Mesodermal cell (in vitro differentiated cells): ENCODE measurements at regions not wholly inside any gene's neighbourhood (a gene's known extent, or its start where the extent isn't known, plus 50 kb on each side); places are given as distances from the start of the nearest gene placed in this dataset.

Experiments used
- H3K27ac ChIP-seq: 2 replicates; pipeline ENCODE4 v1.7.0; 2013; ENCODE audit warnings: mild to moderate bottlenecking, low read depth, low read length, moderate library complexity; ENCODE audit not compliant: severe bottlenecking
- H3K36me3 ChIP-seq: 2 replicates; pipeline ENCODE4 v1.7.1; 2013; ENCODE audit warnings: mild to moderate bottlenecking, low read length, moderate library complexity; ENCODE audit not compliant: control insufficient read depth, insufficient read depth
- H3K4me1 ChIP-seq: one replicate; pipeline ENCODE4 v1.7.1; 2013; ENCODE audit warnings: mild to moderate bottlenecking, low read length; ENCODE audit not compliant: insufficient read depth, control insufficient read depth, poor library complexity, severe bottlenecking
- H3K4me3 ChIP-seq: 2 replicates; pipeline ENCODE4 v1.7.0; 2013; ENCODE audit warnings: low read length, control low read depth, mild to moderate bottlenecking; ENCODE audit not compliant: insufficient read depth, poor library complexity, severe bottlenecking; ENCODE audit errors: extremely low read depth
- H3K9me3 ChIP-seq: 2 replicates; pipeline ENCODE4 v1.7.1; 2013; ENCODE audit warnings: mild to moderate bottlenecking, low read length, moderate library complexity; ENCODE audit not compliant: control insufficient read depth
- WGBS, 2 experiments: methylation state at CpG; one replicate each; pipeline ENCODE4 v1.1.5; 2013; ENCODE audit warnings: missing lambda C conversion rate in 2 of 2; ENCODE audit not compliant: insufficient coverage in 2 of 2; 5-methylcytosine and 5-hydroxymethylcytosine counted together

- no CpG with 5 or more reads among the region's 2 CpGs for WGBS, 2 experiments
- Histone ChIP-seq H3K9me3 (no peaks in the 10 kb centered on the region), H3K27ac (no peak overlapping the region), H3K36me3 (no peaks in the 10 kb centered on the region), H3K4me1 (no peaks in the 10 kb centered on the region), H3K4me3 (no peak overlapping the region)
Observed at GRCh38 chr6:50457351-50457750, 256.0 kb upstream of the TFAP2D start.

- Histone ChIP-seq H3K9me3 (no peaks in the 10 kb centered on the region), H3K27ac (no peak overlapping the region), H3K4me1 (no peaks in the 10 kb centered on the region), H3K4me3 (no peak overlapping the region), H3K36me3 (no peaks in the 10 kb centered on the region)
- WGBS, 2 experiments = no CpG with 5 or more reads among the region's 2 CpGs
Observed at GRCh38 chr6:50461696-50462095, 251.6 kb upstream of the TFAP2D start.

GRCh38 chr6:50463931-50464330 lies 249.4 kb upstream of the TFAP2D start:
- no peak overlapping the region for H3K4me3 ChIP-seq
- no peak overlapping the region for H3K27ac ChIP-seq
- no peaks in the 10 kb centered on the region for H3K36me3 ChIP-seq
- no peaks in the 10 kb centered on the region for H3K9me3 ChIP-seq
- WGBS, 2 experiments = 96% methylated on average over 3 of the region's 4 CpGs; no CpG with 5 or more reads in 1 of the 2 experiments
- H3K4me1 ChIP-seq = no peaks in the 10 kb centered on the region

GRCh38 chr6:50467931-50468330 lies 245.4 kb upstream of the TFAP2D start:
- H3K4me3 ChIP-seq = no peak overlapping the region
- no peaks in the 10 kb centered on the region for H3K9me3 ChIP-seq
- WGBS, 2 experiments = 93% methylated on average over 3 of the region's 4 CpGs; no CpG with 5 or more reads in 1 of the 2 experiments
- no peaks in the 10 kb centered on the region for H3K36me3 ChIP-seq
- no peak overlapping the region for H3K27ac ChIP-seq
- H3K4me1 ChIP-seq = no peaks in the 10 kb centered on the region

- Histone ChIP-seq H3K36me3 (no peaks in the 10 kb centered on the region), H3K4me3 (no peak overlapping the region), H3K27ac (no peak overlapping the region), H3K4me1 (no peaks in the 10 kb centered on the region), H3K9me3 (no peaks in the 10 kb centered on the region)
- 83% methylated on average over 1 of the region's 8 CpGs for WGBS, 2 experiments
Observed at GRCh38 chr6:50471041-50471440, 242.3 kb upstream of the TFAP2D start.

- H3K4me3 ChIP-seq = no peak overlapping the region
- no peaks in the 10 kb centered on the region for H3K4me1 ChIP-seq
- H3K27ac ChIP-seq = no peak overlapping the region
- H3K9me3 ChIP-seq = no peaks in the 10 kb centered on the region
- no peaks in the 10 kb centered on the region for H3K36me3 ChIP-seq
Observed at GRCh38 chr6:50510361-50510760, 203.0 kb upstream of the TFAP2D start.

- Histone ChIP-seq H3K4me1 (no peaks in the 10 kb centered on the region), H3K9me3 (no peaks in the 10 kb centered on the region), H3K4me3 (no peak overlapping the region), H3K36me3 (no peaks in the 10 kb centered on the region), H3K27ac (no peak overlapping the region)
- 72 to 80% methylated on average over 2 of the region's 3 CpGs for WGBS, 2 experiments
Observed at GRCh38 chr6:50520326-50521266, 192.7 kb upstream of the TFAP2D start.

- no peaks in the 10 kb centered on the region for H3K36me3 ChIP-seq
- H3K4me3 ChIP-seq = no peak overlapping the region
- H3K9me3 ChIP-seq = no peaks in the 10 kb centered on the region
- no peak overlapping the region for H3K27ac ChIP-seq
- H3K4me1 ChIP-seq = no peaks in the 10 kb centered on the region
Observed at GRCh38 chr6:50524341-50524740, 189.0 kb upstream of the TFAP2D start.

- Histone ChIP-seq H3K36me3 (no peaks in the 10 kb centered on the region), H3K27ac (no peak overlapping the region), H3K4me1 (no peaks in the 10 kb centered on the region), H3K4me3 (no peak overlapping the region), H3K9me3 (no peaks in the 10 kb centered on the region)
- 92% methylated on average over 2 of the region's 2 CpGs for WGBS, 2 experiments
Observed at GRCh38 chr6:50527985-50528384, 185.3 kb upstream of the TFAP2D start.

GRCh38 chr6:50539447-50539846 lies 173.9 kb upstream of the TFAP2D start:
- 67 to 73% methylated on average over 1 of the region's 1 CpG for WGBS, 2 experiments
- Histone ChIP-seq H3K4me3 (no peak overlapping the region), H3K4me1 (no peaks in the 10 kb centered on the region), H3K9me3 (no peaks in the 10 kb centered on the region), H3K36me3 (no peaks in the 10 kb centered on the region), H3K27ac (no peak overlapping the region)

- Histone ChIP-seq H3K27ac (no peak overlapping the region), H3K4me1 (no peaks in the 10 kb centered on the region), H3K4me3 (no peak overlapping the region), H3K36me3 (no peaks in the 10 kb centered on the region), H3K9me3 (no peaks in the 10 kb centered on the region)
- WGBS, 2 experiments = 75 to 100% methylated on average over 1 of the region's 2 CpGs
Observed at GRCh38 chr6:50541941-50542340, 171.4 kb upstream of the TFAP2D start.
